Gastroesophageal sphincter (tissue), 3 donors: ENCODE measurements at regions not wholly inside any gene's neighbourhood (a gene's known extent, or its start where the extent isn't known, plus 50 kb on each side); places are given as distances from the start of the nearest gene placed in this dataset.

Experiments
- EP300 ChIP-seq: sonication (generic); formaldehyde crosslinking; IDR thresholded peaks from one replicate; pipeline ENCODE4 v1.6.1; 2017; ENCODE audit warnings: antibody characterized with exemption, mild to moderate bottlenecking
- POLR2A ChIP-seq, 2 donors: fragments of 450-650 bp; IDR thresholded peaks; one replicate each; pipeline ENCODE4 v1.6.1; 2017; ENCODE audit warnings: antibody characterized with exemption in 2 of 2, mild to moderate bottlenecking in 2 of 2, moderate library complexity in 1 of 2
- TF ChIP-seq, protein P1 (sequence below), 4 experiments: fragments of 200-600 bp in 2 of 4; fragments of 450-650 bp in 2 of 4; sonication (generic) in 1 of 4; IDR thresholded peaks; one replicate each; pipeline ENCODE4 v1.5.1; 2017 to 2019; ENCODE audit warnings: antibody characterized with exemption in 4 of 4, mild to moderate bottlenecking in 2 of 4, moderate library complexity in 2 of 4

DNA sequence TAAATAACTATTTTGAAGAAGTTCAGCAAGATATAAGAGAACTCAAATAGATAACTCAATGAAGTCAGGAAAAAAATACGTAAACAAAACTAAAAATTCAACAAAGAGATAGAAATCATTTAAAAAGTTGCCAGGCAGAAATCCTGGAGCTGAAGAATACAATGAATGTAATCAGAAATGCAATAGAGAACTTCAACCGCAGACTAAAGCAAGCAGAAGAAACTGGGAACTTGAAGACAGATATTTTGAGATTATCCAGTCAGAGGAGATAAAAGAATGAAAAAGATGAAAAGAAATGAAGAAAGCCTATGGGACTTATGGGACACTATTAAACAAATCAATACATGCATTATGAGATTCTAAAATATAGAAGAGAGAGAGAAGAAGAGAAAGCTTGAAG lies 129.1 kb upstream of the LPAR1 start:
- TF ChIP-seq POLR2A (IDR thresholded peaks at IDR 0.05) (no peak), EP300 (no peak)
- TF ChIP-seq, protein P1, sequence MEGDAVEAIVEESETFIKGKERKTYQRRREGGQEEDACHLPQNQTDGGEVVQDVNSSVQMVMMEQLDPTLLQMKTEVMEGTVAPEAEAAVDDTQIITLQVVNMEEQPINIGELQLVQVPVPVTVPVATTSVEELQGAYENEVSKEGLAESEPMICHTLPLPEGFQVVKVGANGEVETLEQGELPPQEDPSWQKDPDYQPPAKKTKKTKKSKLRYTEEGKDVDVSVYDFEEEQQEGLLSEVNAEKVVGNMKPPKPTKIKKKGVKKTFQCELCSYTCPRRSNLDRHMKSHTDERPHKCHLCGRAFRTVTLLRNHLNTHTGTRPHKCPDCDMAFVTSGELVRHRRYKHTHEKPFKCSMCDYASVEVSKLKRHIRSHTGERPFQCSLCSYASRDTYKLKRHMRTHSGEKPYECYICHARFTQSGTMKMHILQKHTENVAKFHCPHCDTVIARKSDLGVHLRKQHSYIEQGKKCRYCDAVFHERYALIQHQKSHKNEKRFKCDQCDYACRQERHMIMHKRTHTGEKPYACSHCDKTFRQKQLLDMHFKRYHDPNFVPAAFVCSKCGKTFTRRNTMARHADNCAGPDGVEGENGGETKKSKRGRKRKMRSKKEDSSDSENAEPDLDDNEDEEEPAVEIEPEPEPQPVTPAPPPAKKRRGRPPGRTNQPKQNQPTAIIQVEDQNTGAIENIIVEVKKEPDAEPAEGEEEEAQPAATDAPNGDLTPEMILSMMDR (IDR thresholded peaks at IDR 0.05), result no peak
